Dendritic cell treated with granulocyte-macrophage colony-stimulating factor and Interleukin-4, amounts not matched to agents 40 ng/mL and 50 ng/mL, for 4 days (primary cell): ENCODE measurements at regions not wholly inside any gene's neighbourhood (a gene's known extent, or its start where the extent isn't known, plus 50 kb on each side); places are given as distances from the start of the nearest gene placed in this dataset.

Experiments
- H3K27ac Mint-ChIP-seq: one replicate; pipeline ENCODE4 v1.8.0; 2022; ENCODE audit warnings: mild to moderate bottlenecking, mixed read lengths
- H3K27me3 Mint-ChIP-seq: one replicate; pipeline ENCODE4 v1.8.0; 2022; ENCODE audit warnings: mild to moderate bottlenecking, mixed read lengths
- H3K36me3 Mint-ChIP-seq: one replicate; pipeline ENCODE4 v1.8.0; 2022; ENCODE audit warnings: low read depth, mixed read lengths
- H3K4me1 Mint-ChIP-seq: one replicate; pipeline ENCODE4 v1.8.0; 2022; ENCODE audit warnings: low read depth, mixed read lengths
- H3K4me3 Mint-ChIP-seq: one replicate; pipeline ENCODE4 v1.8.0; 2022; ENCODE audit warnings: mild to moderate bottlenecking, moderate library complexity, mixed read lengths
- H3K9me3 Mint-ChIP-seq: one replicate; pipeline ENCODE4 v1.8.0; 2022; ENCODE audit warnings: mixed read lengths
- intact Hi-C: fragments of 100-400 bp; cut with micrococcal nuclease; formaldehyde crosslinking; loops from one replicate; pipeline ENCODE4 v1.15.0; 2022

- Mint-ChIP-seq H3K27me3 (no peaks in the 10 kb centered on the region), H3K27ac (no peak overlapping the region), H3K9me3 (no peaks in the 10 kb centered on the region), H3K36me3 (no peaks in the 10 kb centered on the region), H3K4me1 (no peaks in the 10 kb centered on the region), H3K4me3 (no peak overlapping the region)
- intact Hi-C loops = no loop called here
These were observed 416.8 kb downstream of the LRATD1 start for GRCh38 chr2:15049096-15049993.

- H3K27ac Mint-ChIP-seq = no peak overlapping the region
- no peaks in the 10 kb centered on the region for H3K36me3 Mint-ChIP-seq
- intact Hi-C loops = no loop called here
- no peaks in the 10 kb centered on the region for H3K27me3 Mint-ChIP-seq
- H3K9me3 Mint-ChIP-seq = peaks cover 9% of the 10 kb centered on the region
- H3K4me1 Mint-ChIP-seq = no peaks in the 10 kb centered on the region
- no peak overlapping the region for H3K4me3 Mint-ChIP-seq
These were observed 418.0 kb downstream of the LRATD1 start for GRCh38 chr2:15050483-15050882.

GRCh38 chr2:15053542-15053941, 421.0 kb downstream of the LRATD1 start:
- Mint-ChIP-seq H3K9me3 (peaks cover 9% of the 10 kb centered on the region), H3K4me1 (no peaks in the 10 kb centered on the region), H3K36me3 (no peaks in the 10 kb centered on the region), H3K27ac (no peak overlapping the region), H3K4me3 (no peak overlapping the region), H3K27me3 (no peaks in the 10 kb centered on the region)
- intact Hi-C loops = no loop called here

- Mint-ChIP-seq H3K4me3 (no peak overlapping the region), H3K27ac (no peak overlapping the region), H3K27me3 (no peaks in the 10 kb centered on the region), H3K4me1 (no peaks in the 10 kb centered on the region), H3K9me3 (peaks cover 17% of the 10 kb centered on the region), H3K36me3 (no peaks in the 10 kb centered on the region)
- intact Hi-C loops = no loop called here
These were observed 425.7 kb downstream of the LRATD1 start for GRCh38 chr2:15058015-15058720.

GRCh38 chr2:15058721-15059157, 426.2 kb downstream of the LRATD1 start:
- no peak overlapping the region for H3K27ac Mint-ChIP-seq
- intact Hi-C loops = no loop called here
- no peaks in the 10 kb centered on the region for H3K36me3 Mint-ChIP-seq
- no peaks in the 10 kb centered on the region for H3K27me3 Mint-ChIP-seq
- H3K4me1 Mint-ChIP-seq = no peaks in the 10 kb centered on the region
- peaks cover 22% of the 10 kb centered on the region for H3K9me3 Mint-ChIP-seq
- no peak overlapping the region for H3K4me3 Mint-ChIP-seq

- no peak overlapping the region for H3K4me3 Mint-ChIP-seq
- H3K36me3 Mint-ChIP-seq = no peaks in the 10 kb centered on the region
- peaks cover 24% of the 10 kb centered on the region for H3K9me3 Mint-ChIP-seq
- H3K27ac Mint-ChIP-seq = no peak overlapping the region
- no peaks in the 10 kb centered on the region for H3K4me1 Mint-ChIP-seq
- intact Hi-C loops = no loop called here
- H3K27me3 Mint-ChIP-seq = no peaks in the 10 kb centered on the region
These were observed 427.5 kb downstream of the LRATD1 start for GRCh38 chr2:15059870-15060512.

GRCh38 chr2:15061268-15061667, 428.8 kb downstream of the LRATD1 start:
- Mint-ChIP-seq H3K4me1 (no peaks in the 10 kb centered on the region), H3K9me3 (peaks cover 27% of the 10 kb centered on the region), H3K27me3 (no peaks in the 10 kb centered on the region)

GRCh38 chr2:15066138-15066537, 433.6 kb downstream of the LRATD1 start:
- H3K9me3 Mint-ChIP-seq = peaks cover 27% of the 10 kb centered on the region
- no peak overlapping the region for H3K27ac Mint-ChIP-seq

More at GRCh38 chr2:15061268-15061667, 428.8 kb downstream of the LRATD1 start:
- no peaks in the 10 kb centered on the region for H3K36me3 Mint-ChIP-seq
- intact Hi-C loops = no loop called here
- no peak overlapping the region for H3K27ac Mint-ChIP-seq
- H3K4me3 Mint-ChIP-seq = no peak overlapping the region

GRCh38 chr2:15069149-15069548, 436.6 kb downstream of the LRATD1 start:
- H3K4me3 Mint-ChIP-seq = no peak overlapping the region
- H3K9me3 Mint-ChIP-seq = peaks cover 9% of the 10 kb centered on the region
- intact Hi-C loops = no loop called here
- no peaks in the 10 kb centered on the region for H3K36me3 Mint-ChIP-seq
- H3K4me1 Mint-ChIP-seq = no peaks in the 10 kb centered on the region
- no peaks in the 10 kb centered on the region for H3K27me3 Mint-ChIP-seq
- no peak overlapping the region for H3K27ac Mint-ChIP-seq

More at GRCh38 chr2:15066138-15066537, 433.6 kb downstream of the LRATD1 start:
- intact Hi-C loops = no loop called here
- H3K27me3 Mint-ChIP-seq = no peaks in the 10 kb centered on the region
- H3K36me3 Mint-ChIP-seq = no peaks in the 10 kb centered on the region
- no peak overlapping the region for H3K4me3 Mint-ChIP-seq
- H3K4me1 Mint-ChIP-seq = no peaks in the 10 kb centered on the region

- no peaks in the 10 kb centered on the region for H3K27me3 Mint-ChIP-seq
- H3K36me3 Mint-ChIP-seq = no peaks in the 10 kb centered on the region
These were observed 440.3 kb downstream of the LRATD1 start for GRCh38 chr2:15072836-15073235.

GRCh38 chr2:15073664-15074063, 441.1 kb downstream of the LRATD1 start:
- H3K9me3 Mint-ChIP-seq = peaks cover 8% of the 10 kb centered on the region
- no peaks in the 10 kb centered on the region for H3K36me3 Mint-ChIP-seq
- H3K4me3 Mint-ChIP-seq = no peak overlapping the region
- intact Hi-C loops = no loop called here
- no peaks in the 10 kb centered on the region for H3K4me1 Mint-ChIP-seq
- no peak overlapping the region for H3K27ac Mint-ChIP-seq
- H3K27me3 Mint-ChIP-seq = no peaks in the 10 kb centered on the region

More at GRCh38 chr2:15072836-15073235, 440.3 kb downstream of the LRATD1 start:
- intact Hi-C loops = no loop called here
- H3K27ac Mint-ChIP-seq = no peak overlapping the region
- peaks cover 8% of the 10 kb centered on the region for H3K9me3 Mint-ChIP-seq
- H3K4me3 Mint-ChIP-seq = no peak overlapping the region
- no peaks in the 10 kb centered on the region for H3K4me1 Mint-ChIP-seq

GRCh38 chr2:15074319-15074718, 441.8 kb downstream of the LRATD1 start:
- H3K27me3 Mint-ChIP-seq = no peaks in the 10 kb centered on the region

GRCh38 chr2:15074751-15075700, 442.5 kb downstream of the LRATD1 start:
- Mint-ChIP-seq H3K27me3 (no peaks in the 10 kb centered on the region), H3K4me3 (no peak overlapping the region), H3K9me3 (peaks cover 8% of the 10 kb centered on the region), H3K36me3 (no peaks in the 10 kb centered on the region), H3K4me1 (no peaks in the 10 kb centered on the region), H3K27ac (no peak overlapping the region)
- intact Hi-C loops = no loop called here

More at GRCh38 chr2:15074319-15074718, 441.8 kb downstream of the LRATD1 start:
- H3K27ac Mint-ChIP-seq = no peak overlapping the region
- H3K4me3 Mint-ChIP-seq = no peak overlapping the region
- H3K4me1 Mint-ChIP-seq = no peaks in the 10 kb centered on the region
- H3K9me3 Mint-ChIP-seq = peaks cover 8% of the 10 kb centered on the region
- intact Hi-C loops = no loop called here
- no peaks in the 10 kb centered on the region for H3K36me3 Mint-ChIP-seq
